Mesenchymal stem cell (in vitro differentiated cells and primary cell): ENCODE measurements at regions not wholly inside any gene's neighbourhood (a gene's known extent, or its start where the extent isn't known, plus 50 kb on each side); places are given as distances from the start of the nearest gene placed in this dataset.

Source experiments
- DNase-seq: peaks from one replicate; pipeline ENCODE4 v3.0.0-alpha.2; 2013
- H2AFZ ChIP-seq: one replicate; pipeline ENCODE4 v1.6.1; 2013; ENCODE audit warnings: low read depth, mild to moderate bottlenecking, control low read depth, inconsistent platforms, low read length, moderate library complexity
- H2AK5ac ChIP-seq: 2 replicates; pipeline ENCODE4 v1.6.1; 2013; ENCODE audit warnings: low read length, moderate library complexity, mild to moderate bottlenecking, inconsistent platforms; ENCODE audit not compliant: severe bottlenecking
- H2BK120ac ChIP-seq: one replicate; pipeline ENCODE4 v1.6.1; 2013; ENCODE audit warnings: low read depth, mild to moderate bottlenecking, inconsistent platforms, low read length, moderate library complexity
- H2BK12ac ChIP-seq, 2 experiments: one replicate each; pipeline ENCODE4 v1.6.1; 2013; ENCODE audit warnings: inconsistent platforms in 2 of 2, low read length in 2 of 2, mild to moderate bottlenecking in 2 of 2, moderate library complexity in 2 of 2, control low read depth in 1 of 2
- H2BK15ac ChIP-seq: one replicate; pipeline ENCODE4 v1.6.1; 2013; ENCODE audit warnings: mild to moderate bottlenecking, low read depth, inconsistent platforms; ENCODE audit not compliant: poor library complexity, severe bottlenecking
- H2BK5ac ChIP-seq: 2 replicates; pipeline ENCODE4 v1.6.1; 2013; ENCODE audit warnings: low read depth, mild to moderate bottlenecking, low read length, control low read depth, inconsistent platforms; ENCODE audit not compliant: poor library complexity, severe bottlenecking
- H3K14ac ChIP-seq, 2 experiments: one replicate each; pipeline ENCODE4 v1.6.1; 2013; ENCODE audit warnings: inconsistent platforms in 2 of 2, low read length in 2 of 2, control low read depth in 1 of 2, mild to moderate bottlenecking in 1 of 2, moderate library complexity in 1 of 2
- H3K18ac ChIP-seq, 2 experiments: one replicate each; pipeline ENCODE4 v1.6.1; 2013; ENCODE audit warnings: inconsistent platforms in 2 of 2, low read length in 2 of 2, control low read depth in 1 of 2, low read depth in 1 of 2, mild to moderate bottlenecking in 1 of 2
- H3K23ac ChIP-seq, 2 experiments: one replicate each; pipeline ENCODE4 v1.6.1; 2013; ENCODE audit warnings: inconsistent platforms in 2 of 2, low read length in 2 of 2, mild to moderate bottlenecking in 2 of 2, moderate library complexity in 2 of 2, control low read depth in 1 of 2
- H3K27ac ChIP-seq: 2 replicates; pipeline ENCODE4 v1.5.1; 2013; ENCODE audit warnings: mild to moderate bottlenecking, moderate library complexity, low read length, control low read depth, inconsistent platforms; ENCODE audit not compliant: poor library complexity, severe bottlenecking
- H3K27me3 ChIP-seq, 2 experiments: 2 replicates each; pipeline versions ENCODE4 v1.6.1 to v1.7.0; 2013; ENCODE audit warnings: low read length in 2 of 2, mild to moderate bottlenecking in 2 of 2, moderate library complexity in 2 of 2, control low read depth in 1 of 2, inconsistent platforms in 1 of 2; ENCODE audit not compliant: control insufficient read depth in 1 of 2, insufficient read depth in 1 of 2
- H3K36me3 ChIP-seq, 2 experiments: 2 replicates each; pipeline versions ENCODE4 v1.6.1 to v1.7.0; 2013; ENCODE audit warnings: low read length in 2 of 2, control low read depth in 1 of 2, inconsistent platforms in 1 of 2, low read depth in 1 of 2, mild to moderate bottlenecking in 1 of 2; ENCODE audit not compliant: insufficient read depth in 2 of 2, control insufficient read depth in 1 of 2
- H3K4ac ChIP-seq, 2 experiments: one replicate each; pipeline ENCODE4 v1.6.1; 2013; ENCODE audit warnings: inconsistent platforms in 2 of 2, low read length in 2 of 2, mild to moderate bottlenecking in 2 of 2, moderate library complexity in 2 of 2, control low read depth in 1 of 2, low read depth in 1 of 2
- H3K4me1 ChIP-seq: 2 replicates; pipeline ENCODE4 v1.6.1; 2013; ENCODE audit warnings: low read depth, low read length, control low read depth; ENCODE audit not compliant: control insufficient read depth, insufficient read depth
- H3K4me2 ChIP-seq: 2 replicates; pipeline ENCODE4 v1.6.1; 2013; ENCODE audit warnings: low read length, mild to moderate bottlenecking, inconsistent platforms; ENCODE audit not compliant: poor library complexity, severe bottlenecking
- H3K4me3 ChIP-seq, 2 experiments: 2 replicates each; pipeline versions ENCODE4 v1.5.1 to v1.7.0; 2013; ENCODE audit warnings: low read length in 2 of 2, mild to moderate bottlenecking in 2 of 2, control low read depth in 1 of 2, low read depth in 1 of 2; ENCODE audit not compliant: insufficient read depth in 1 of 2
- H3K79me1 ChIP-seq: replicated peaks from 2 replicates; pipeline ENCODE4 v1.6.1; 2013; ENCODE audit warnings: mild to moderate bottlenecking, control low read depth, low read length, inconsistent platforms; ENCODE audit not compliant: poor library complexity, severe bottlenecking
- H3K9ac ChIP-seq: 2 replicates; pipeline ENCODE4 v1.7.0; 2013; ENCODE audit warnings: mild to moderate bottlenecking, low read length, moderate library complexity
- H3K9me3 ChIP-seq: 2 replicates; pipeline ENCODE4 v1.7.0; 2013; ENCODE audit warnings: mild to moderate bottlenecking, low read length; ENCODE audit not compliant: control insufficient read depth
- H4K8ac ChIP-seq: one replicate; pipeline ENCODE4 v1.6.1; 2013; ENCODE audit warnings: inconsistent platforms, mild to moderate bottlenecking, low read length, moderate library complexity
- H4K91ac ChIP-seq: one replicate; pipeline ENCODE4 v1.6.1; 2013; ENCODE audit warnings: mild to moderate bottlenecking, low read length, inconsistent platforms
- WGBS: methylation state at CpG from one replicate; pipeline ENCODE4 v1.1.7; 2013; ENCODE audit warnings: mixed read lengths; 5-methylcytosine and 5-hydroxymethylcytosine counted together

- Histone ChIP-seq H3K14ac (no peak overlapping the region), H2BK5ac (no peak overlapping the region), H2AFZ (no peak overlapping the region), H3K27ac (no peak overlapping the region), H3K4me3 (no peak overlapping the region), H2AK5ac (no peak overlapping the region), H3K18ac (no peak overlapping the region), H4K8ac (no peak overlapping the region), H3K27me3 (no peaks in the 10 kb centered on the region), H3K4ac (no peak overlapping the region), H3K9ac (no peak overlapping the region), H3K4me2 (no peak overlapping the region), H2BK12ac (no peak overlapping the region), H3K9me3 (no peaks in the 10 kb centered on the region), H2BK15ac (no peak overlapping the region), H3K36me3 (no peaks in the 10 kb centered on the region), H4K91ac (no peak overlapping the region), H3K4me1 (no peaks in the 10 kb centered on the region), H2BK120ac (no peak overlapping the region), H3K79me1 (no peaks in the 10 kb centered on the region), H3K23ac (no peak overlapping the region)
- DNase-seq: no peak
- 100% methylated on average over 1 of the region's 2 CpGs for WGBS
Measured at GRCh38 chr13:84413016-84413415, 530.7 kb upstream of the SLITRK1 start.

GRCh38 chr13:84405286-84405685, 523.0 kb upstream of the SLITRK1 start:
- no peak overlapping the region for H3K4me3 ChIP-seq
- no peak overlapping the region for H2AFZ ChIP-seq
- H2BK5ac ChIP-seq: no peak overlapping the region
- H3K4me2 ChIP-seq: no peak overlapping the region
- no peak overlapping the region for H3K14ac ChIP-seq
- no peak overlapping the region for H2BK12ac ChIP-seq
- no peak overlapping the region for H3K23ac ChIP-seq
- no peak overlapping the region for H2AK5ac ChIP-seq
- no peak overlapping the region for H4K91ac ChIP-seq
- no peak overlapping the region for H4K8ac ChIP-seq
- H3K27ac ChIP-seq: no peak overlapping the region
- no peak for DNase-seq
- H2BK15ac ChIP-seq: no peak overlapping the region
- H3K4ac ChIP-seq: no peak overlapping the region
- no peak overlapping the region for H3K18ac ChIP-seq
- no peak overlapping the region for H3K9ac ChIP-seq
- H3K36me3 ChIP-seq: no peaks in the 10 kb centered on the region
- H3K79me1 ChIP-seq: no peaks in the 10 kb centered on the region
- H3K4me1 ChIP-seq: no peaks in the 10 kb centered on the region
- no peaks in the 10 kb centered on the region for H3K27me3 ChIP-seq
- H2BK120ac ChIP-seq: no peak overlapping the region
- 89% methylated on average over 1 of the region's 1 CpG for WGBS
- no peaks in the 10 kb centered on the region for H3K9me3 ChIP-seq

- H2AK5ac ChIP-seq: no peak overlapping the region
- H4K8ac ChIP-seq: no peak overlapping the region
- WGBS: 32% methylated on average over 2 of the region's 2 CpGs
- H3K9ac ChIP-seq: no peak overlapping the region
- no peak overlapping the region for H2BK120ac ChIP-seq
- H3K4me1 ChIP-seq: no peaks in the 10 kb centered on the region
- no peak overlapping the region for H3K18ac ChIP-seq
- H3K27me3 ChIP-seq: no peaks in the 10 kb centered on the region
- H3K4me2 ChIP-seq: no peak overlapping the region
- no peak overlapping the region for H2BK15ac ChIP-seq
- H3K79me1 ChIP-seq: no peaks in the 10 kb centered on the region
- no peak overlapping the region for H3K4ac ChIP-seq
- H4K91ac ChIP-seq: no peak overlapping the region
- DNase-seq: peak; percentile 18
- H2AFZ ChIP-seq: no peak overlapping the region
- H2BK12ac ChIP-seq: no peak overlapping the region
- no peaks in the 10 kb centered on the region for H3K9me3 ChIP-seq
- H3K27ac ChIP-seq: peak overlapping the region; percentile 42
- no peaks in the 10 kb centered on the region for H3K36me3 ChIP-seq
- no peak overlapping the region for H3K23ac ChIP-seq
- H2BK5ac ChIP-seq: no peak overlapping the region
- H3K4me3 ChIP-seq: no peak overlapping the region
- no peak overlapping the region for H3K14ac ChIP-seq
Measured at GRCh38 chr13:84400706-84401105, 518.4 kb upstream of the SLITRK1 start.

- Histone ChIP-seq H2BK12ac (no peak overlapping the region), H3K4me3 (no peak overlapping the region), H3K27me3 (no peaks in the 10 kb centered on the region), H4K91ac (no peak overlapping the region), H3K18ac (peak overlapping the region in 1 of 2 experiments; percentile 46), H3K14ac (no peak overlapping the region), H3K9me3 (peaks cover 5% of the 10 kb centered on the region), H3K4me1 (no peaks in the 10 kb centered on the region), H3K23ac (no peak overlapping the region), H4K8ac (no peak overlapping the region), H2AFZ (no peak overlapping the region), H3K4me2 (no peak overlapping the region), H3K27ac (no peak overlapping the region), H3K79me1 (no peaks in the 10 kb centered on the region), H2BK5ac (no peak overlapping the region), H3K4ac (no peak overlapping the region), H3K9ac (no peak overlapping the region), H3K36me3 (no peaks in the 10 kb centered on the region), H2BK120ac (no peak overlapping the region), H2AK5ac (no peak overlapping the region), H2BK15ac (no peak overlapping the region)
- DNase-seq: no peak
- 91% methylated on average over 3 of the region's 7 CpGs for WGBS
Measured at GRCh38 chr13:84399320-84400085, 517.2 kb upstream of the SLITRK1 start.
